ENCODE measurements at regions not wholly inside any gene's neighbourhood (a gene's known extent, or its start where the extent isn't known, plus 50 kb on each side); places are given as distances from the start of the nearest gene placed in this dataset.

GRCh38 chr5:167886196-167886595 is 405.2 kb upstream of the WWC1 start:
- Histone ChIP-seq H2AFZ (ENCODE audit: low read depth, low read length) (no peak overlapping the region), H3K9ac (ENCODE audit: low read length) (no peak overlapping the region), H3K27me3 (ENCODE audit: insufficient read depth, low read depth, low read length) (no peaks in the 10 kb centered on the region), H3K4me2 (ENCODE audit: low read length) (no peak overlapping the region), H3K79me2 (replicated peaks; ENCODE audit: insufficient read depth, low read length) (no peaks in the 10 kb centered on the region), H3K36me3 (ENCODE audit: insufficient read depth, low read length) (no peaks in the 10 kb centered on the region), H4K20me1 (ENCODE audit: insufficient read depth) (no peaks in the 10 kb centered on the region), H3K27ac (ENCODE audit: low read length) (no peak overlapping the region), H3K9me3 (ENCODE audit: low read length) (no peaks in the 10 kb centered on the region), H3K4me3 (ENCODE audit: low read length) (no peak overlapping the region), H3F3A (ENCODE audit: insufficient read depth, low read length, poor library complexity, severe bottlenecking) (no peaks in the 10 kb centered on the region), H3K9me2 (ENCODE audit: insufficient read depth, low read length) (no peaks in the 10 kb centered on the region)
- TF ChIP-seq SMC3 (conservative IDR thresholded peaks at IDR 0.05; ENCODE audit: poor library complexity) (no peak), POLR2AphosphoS5 (IDR thresholded peaks at IDR 0.05) (no peak), EP300 (conservative IDR thresholded peaks at IDR 0.05; ENCODE audit: poor library complexity, severe bottlenecking) (no peak), RAD21 (conservative IDR thresholded peaks at IDR 0.05) (no peak), TAF1 (IDR thresholded peaks at IDR 0.05; ENCODE audit: low read depth) (no peak), REST (IDR thresholded peaks at IDR 0.05; ENCODE audit: borderline replicate concordance) (no peak), MXI1 (conservative IDR thresholded peaks at IDR 0.05; ENCODE audit: poor library complexity, severe bottlenecking) (no peak), EZH2 (IDR thresholded peaks at IDR 0.05; ENCODE audit: borderline replicate concordance, insufficient read depth, low read length, poor library complexity, severe bottlenecking) (no peak)
- TF ChIP-seq, protein P1, sequence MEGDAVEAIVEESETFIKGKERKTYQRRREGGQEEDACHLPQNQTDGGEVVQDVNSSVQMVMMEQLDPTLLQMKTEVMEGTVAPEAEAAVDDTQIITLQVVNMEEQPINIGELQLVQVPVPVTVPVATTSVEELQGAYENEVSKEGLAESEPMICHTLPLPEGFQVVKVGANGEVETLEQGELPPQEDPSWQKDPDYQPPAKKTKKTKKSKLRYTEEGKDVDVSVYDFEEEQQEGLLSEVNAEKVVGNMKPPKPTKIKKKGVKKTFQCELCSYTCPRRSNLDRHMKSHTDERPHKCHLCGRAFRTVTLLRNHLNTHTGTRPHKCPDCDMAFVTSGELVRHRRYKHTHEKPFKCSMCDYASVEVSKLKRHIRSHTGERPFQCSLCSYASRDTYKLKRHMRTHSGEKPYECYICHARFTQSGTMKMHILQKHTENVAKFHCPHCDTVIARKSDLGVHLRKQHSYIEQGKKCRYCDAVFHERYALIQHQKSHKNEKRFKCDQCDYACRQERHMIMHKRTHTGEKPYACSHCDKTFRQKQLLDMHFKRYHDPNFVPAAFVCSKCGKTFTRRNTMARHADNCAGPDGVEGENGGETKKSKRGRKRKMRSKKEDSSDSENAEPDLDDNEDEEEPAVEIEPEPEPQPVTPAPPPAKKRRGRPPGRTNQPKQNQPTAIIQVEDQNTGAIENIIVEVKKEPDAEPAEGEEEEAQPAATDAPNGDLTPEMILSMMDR (IDR thresholded peaks at IDR 0.05; ENCODE audit: poor library complexity, severe bottlenecking): no peak

DNA sequence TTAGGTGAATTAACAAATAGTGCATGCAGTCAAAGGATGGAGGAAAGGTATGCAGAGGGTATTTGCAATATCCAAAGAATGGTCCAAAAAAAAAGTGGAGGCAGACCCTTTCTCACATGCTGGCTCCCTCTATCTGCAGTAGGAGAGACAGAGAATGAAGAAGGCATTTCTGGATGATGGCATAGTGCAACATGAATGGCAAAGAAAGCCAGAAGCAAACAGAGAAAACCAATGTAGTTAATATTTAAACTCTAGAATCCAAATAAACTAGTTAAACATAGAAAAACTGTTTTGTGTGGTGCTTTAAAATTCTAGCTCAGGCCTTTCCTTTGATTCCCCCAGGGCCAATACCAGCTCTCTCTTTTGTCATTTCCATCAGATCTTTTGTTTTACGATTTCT is 403.1 kb upstream of the WWC1 start:
- Histone ChIP-seq H3K9ac (ENCODE audit: low read length) (no peak overlapping the region), H3F3A (ENCODE audit: insufficient read depth, low read length, poor library complexity, severe bottlenecking) (no peaks in the 10 kb centered on the region), H3K27me3 (ENCODE audit: insufficient read depth, low read depth, low read length) (no peaks in the 10 kb centered on the region), H3K4me3 (ENCODE audit: low read length) (no peak overlapping the region), H3K4me2 (ENCODE audit: low read length) (no peak overlapping the region), H3K79me2 (replicated peaks; ENCODE audit: insufficient read depth, low read length) (no peaks in the 10 kb centered on the region), H4K20me1 (ENCODE audit: insufficient read depth) (no peaks in the 10 kb centered on the region), H3K27ac (ENCODE audit: low read length) (no peak overlapping the region), H3K36me3 (ENCODE audit: insufficient read depth, low read length) (no peaks in the 10 kb centered on the region), H2AFZ (ENCODE audit: low read depth, low read length) (no peak overlapping the region), H3K9me3 (ENCODE audit: low read length) (no peaks in the 10 kb centered on the region), H3K9me2 (ENCODE audit: insufficient read depth, low read length) (no peaks in the 10 kb centered on the region)
- TF ChIP-seq, protein P1 (IDR thresholded peaks at IDR 0.05; ENCODE audit: poor library complexity, severe bottlenecking): no peak
- TF ChIP-seq REST (IDR thresholded peaks at IDR 0.05; ENCODE audit: borderline replicate concordance): no peak
- no peak for TF ChIP-seq EP300 (conservative IDR thresholded peaks at IDR 0.05; ENCODE audit: poor library complexity, severe bottlenecking)
- TF ChIP-seq POLR2AphosphoS5 (IDR thresholded peaks at IDR 0.05): no peak
- no peak for TF ChIP-seq EZH2 (IDR thresholded peaks at IDR 0.05; ENCODE audit: borderline replicate concordance, insufficient read depth, low read length, poor library complexity, severe bottlenecking)
- no peak for TF ChIP-seq RAD21 (conservative IDR thresholded peaks at IDR 0.05)
- no peak for TF ChIP-seq MXI1 (conservative IDR thresholded peaks at IDR 0.05; ENCODE audit: poor library complexity, severe bottlenecking)
